DMS114 treated with DMSO at 0.1 percent for 48 hours (cell line): ENCODE measurements at regions not wholly inside any gene's neighbourhood (a gene's known extent, or its start where the extent isn't known, plus 50 kb on each side); places are given as distances from the start of the nearest gene placed in this dataset.
"Not testable (repeated sequence)": the region's sequence is repeated elsewhere in the genome, so short reads cannot be mapped to it uniquely, and the experiment has no call there.

Source experiments
- DNase-seq: peaks from one replicate; lab custom pipeline; 2025; ENCODE audit not compliant: unreplicated experiment; lab: John Stamatoyannopoulos, UW

- DNase-seq = no peak
These were observed 118.8 kb downstream of the FSCB start for GRCh38 chr14:44388306-44388705.

GRCh38 chr14:44385906-44386305 is 121.2 kb downstream of the FSCB start:
- no peak for DNase-seq

- not testable (repeated sequence) for DNase-seq
These were observed 121.8 kb downstream of the FSCB start for GRCh38 chr14:44385296-44385695.

- DNase-seq = not testable (repeated sequence)
These were observed 122.3 kb downstream of the FSCB start for GRCh38 chr14:44384601-44385293.

GRCh38 chr14:44384093-44384492 is 123.0 kb downstream of the FSCB start:
- DNase-seq = no peak

- DNase-seq = no peak
These were observed 123.4 kb downstream of the FSCB start for GRCh38 chr14:44383636-44384035.

- no peak for DNase-seq
These were observed 127.6 kb downstream of the FSCB start for GRCh38 chr14:44379292-44379977.

- DNase-seq = no peak
These were observed 132.2 kb downstream of the FSCB start for GRCh38 chr14:44374906-44375305.

GRCh38 chr14:44372807-44373489 is 134.1 kb downstream of the FSCB start:
- no peak for DNase-seq

- no peak for DNase-seq
These were observed 134.9 kb downstream of the FSCB start for GRCh38 chr14:44372231-44372630.

GRCh38 chr14:44370727-44371126 is 136.4 kb downstream of the FSCB start:
- DNase-seq = no peak

GRCh38 chr14:44369401-44370123 is 137.5 kb downstream of the FSCB start:
- no peak for DNase-seq

GRCh38 chr14:44361083-44361482 is 146.0 kb downstream of the FSCB start:
- no peak for DNase-seq

GRCh38 chr14:44353805-44354204 is 153.3 kb downstream of the FSCB start:
- DNase-seq = no peak

- no peak for DNase-seq
These were observed 154.9 kb downstream of the FSCB start for GRCh38 chr14:44352201-44352600.

GRCh38 chr14:44347316-44347715 is 159.8 kb downstream of the FSCB start:
- no peak for DNase-seq

GRCh38 chr14:44341116-44341515 is 166.0 kb downstream of the FSCB start:
- no peak for DNase-seq

- no peak for DNase-seq
These were observed 167.2 kb downstream of the FSCB start for GRCh38 chr14:44339862-44340261.

- DNase-seq = no peak
These were observed 167.9 kb downstream of the FSCB start for GRCh38 chr14:44339231-44339630.

- no peak for DNase-seq
These were observed 189.7 kb downstream of the FSCB start for GRCh38 chr14:44317441-44317746.

- DNase-seq = no peak
These were observed 190.2 kb downstream of the FSCB start for GRCh38 chr14:44316647-44317440.
